Panc1 (cell line): ENCODE measurements at regions not wholly inside any gene's neighbourhood (a gene's known extent, or its start where the extent isn't known, plus 50 kb on each side); places are given as distances from the start of the nearest gene placed in this dataset.

ENCODE experiments used
- CTCF ChIP-seq: fragments of 450-650 bp; IDR thresholded peaks from 2 replicates; pipeline ENCODE4 v1.5.1; 2017; ENCODE audit warnings: mild to moderate bottlenecking
- POLR2AphosphoS5 ChIP-seq: IDR thresholded peaks from 2 replicates; pipeline ENCODE4 v1.6.1; 2012; ENCODE audit warnings: mild to moderate bottlenecking, low read depth, low read length, moderate library complexity
- SIN3A ChIP-seq: IDR thresholded peaks from 2 replicates; pipeline ENCODE4 v1.6.1; 2012; ENCODE audit warnings: low read depth, mild to moderate bottlenecking, low read length, moderate library complexity, borderline replicate concordance; ENCODE audit not compliant: insufficient read depth
- TF ChIP-seq, protein P1 (sequence below), 2 experiments: IDR thresholded peaks; 2 replicates each; pipeline ENCODE4 v1.6.1; 2011 to 2012; ENCODE audit warnings: low read depth in 2 of 2, control low read depth in 1 of 2, low read length in 1 of 2, mild to moderate bottlenecking in 1 of 2, moderate library complexity in 1 of 2; ENCODE audit not compliant: insufficient read depth in 1 of 2

GRCh38 chr2:120807751-120808150 lies 72.1 kb downstream of the GLI2 start:
- TF ChIP-seq CTCF (no peak), POLR2AphosphoS5 (no peak), SIN3A (no peak)
- TF ChIP-seq, protein P1, sequence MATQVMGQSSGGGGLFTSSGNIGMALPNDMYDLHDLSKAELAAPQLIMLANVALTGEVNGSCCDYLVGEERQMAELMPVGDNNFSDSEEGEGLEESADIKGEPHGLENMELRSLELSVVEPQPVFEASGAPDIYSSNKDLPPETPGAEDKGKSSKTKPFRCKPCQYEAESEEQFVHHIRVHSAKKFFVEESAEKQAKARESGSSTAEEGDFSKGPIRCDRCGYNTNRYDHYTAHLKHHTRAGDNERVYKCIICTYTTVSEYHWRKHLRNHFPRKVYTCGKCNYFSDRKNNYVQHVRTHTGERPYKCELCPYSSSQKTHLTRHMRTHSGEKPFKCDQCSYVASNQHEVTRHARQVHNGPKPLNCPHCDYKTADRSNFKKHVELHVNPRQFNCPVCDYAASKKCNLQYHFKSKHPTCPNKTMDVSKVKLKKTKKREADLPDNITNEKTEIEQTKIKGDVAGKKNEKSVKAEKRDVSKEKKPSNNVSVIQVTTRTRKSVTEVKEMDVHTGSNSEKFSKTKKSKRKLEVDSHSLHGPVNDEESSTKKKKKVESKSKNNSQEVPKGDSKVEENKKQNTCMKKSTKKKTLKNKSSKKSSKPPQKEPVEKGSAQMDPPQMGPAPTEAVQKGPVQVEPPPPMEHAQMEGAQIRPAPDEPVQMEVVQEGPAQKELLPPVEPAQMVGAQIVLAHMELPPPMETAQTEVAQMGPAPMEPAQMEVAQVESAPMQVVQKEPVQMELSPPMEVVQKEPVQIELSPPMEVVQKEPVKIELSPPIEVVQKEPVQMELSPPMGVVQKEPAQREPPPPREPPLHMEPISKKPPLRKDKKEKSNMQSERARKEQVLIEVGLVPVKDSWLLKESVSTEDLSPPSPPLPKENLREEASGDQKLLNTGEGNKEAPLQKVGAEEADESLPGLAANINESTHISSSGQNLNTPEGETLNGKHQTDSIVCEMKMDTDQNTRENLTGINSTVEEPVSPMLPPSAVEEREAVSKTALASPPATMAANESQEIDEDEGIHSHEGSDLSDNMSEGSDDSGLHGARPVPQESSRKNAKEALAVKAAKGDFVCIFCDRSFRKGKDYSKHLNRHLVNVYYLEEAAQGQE (IDR thresholded peaks at IDR 0.05; ENCODE audit: insufficient read depth in 1 of 2, low read depth in 2 of 2, low read length in 1 of 2), result no peak
